Lung (tissue), 11 donors: ENCODE measurements at regions not wholly inside any gene's neighbourhood (a gene's known extent, or its start where the extent isn't known, plus 50 kb on each side); places are given as distances from the start of the nearest gene placed in this dataset.

Experiments
- ATAC-seq: fragments of 200-7000 bp; cut with Tn5 transposase; one replicate; pipeline ENCODE4 v1.9.1; 2020; ENCODE audit warnings: moderate number of reproducible peaks; ENCODE audit not compliant: insufficient read depth, low FRiP score
- DNase-seq, 3 donors: peaks; one replicate each; pipeline ENCODE4 v3.0.0-alpha.2; 2013 to 2017
- H3K27ac ChIP-seq, 2 donors: one replicate each; pipeline ENCODE4 v1.5.1; 2013; ENCODE audit warnings: mild to moderate bottlenecking in 2 of 2, moderate library complexity in 2 of 2, control low read depth in 1 of 2, inconsistent platforms in 1 of 2, low read depth in 1 of 2, low read length in 1 of 2
- H3K27me3 ChIP-seq, 3 donors: one replicate each; pipeline ENCODE4 v1.5.1; 2013; ENCODE audit warnings: low read length in 2 of 3; ENCODE audit not compliant: control insufficient read depth in 3 of 3, insufficient read depth in 3 of 3
- H3K36me3 ChIP-seq, 4 donors: one replicate each; pipeline ENCODE4 v1.5.1; 2013; ENCODE audit warnings: low read length in 4 of 4, mild to moderate bottlenecking in 1 of 4, moderate library complexity in 1 of 4; ENCODE audit not compliant: control insufficient read depth in 4 of 4, insufficient read depth in 4 of 4
- H3K4me1 ChIP-seq, 5 donors: one replicate each; pipeline ENCODE4 v1.5.1; 2013; ENCODE audit warnings: low read length in 5 of 5, mild to moderate bottlenecking in 2 of 5, moderate library complexity in 1 of 5; ENCODE audit not compliant: control insufficient read depth in 5 of 5, insufficient read depth in 5 of 5
- H3K4me3 ChIP-seq: one replicate; pipeline ENCODE4 v1.5.1; 2013; ENCODE audit warnings: mild to moderate bottlenecking, control low read depth, moderate library complexity
- H3K9ac ChIP-seq, 2 donors: one replicate each; pipeline ENCODE4 v1.5.1; 2013; ENCODE audit warnings: low read length in 2 of 2, control low read depth in 1 of 2; ENCODE audit not compliant: insufficient read depth in 1 of 2
- H3K9me3 ChIP-seq, 4 donors: one replicate each; pipeline ENCODE4 v1.5.1; 2013; ENCODE audit warnings: low read length in 3 of 4, mild to moderate bottlenecking in 1 of 4, moderate library complexity in 1 of 4; ENCODE audit not compliant: control insufficient read depth in 4 of 4, insufficient read depth in 3 of 4
- CTCF ChIP-seq: IDR thresholded peaks from 2 replicates; pipeline ENCODE4 v1.5.1; 2012; ENCODE audit warnings: mild to moderate bottlenecking; ENCODE audit errors: control extremely low read depth, extremely low read depth
- WGBS, 2 donors: extraction: QIAGEN DNeasy Blood & Tissue Kit; methylation state at CpG; one replicate each; pipeline ENCODE4 v1.1.7; 2013; 5-methylcytosine and 5-hydroxymethylcytosine counted together
- donor health status: control.
- donor health status: control.
- donor health status: Bipolar disorder and iron deficiency.
- donor health status: healthy.
- donor health status: DM: yes; HTN: yes; CAD: no.

- Histone ChIP-seq H3K27ac (no peak overlapping the region), H3K4me1 (no peaks in the 10 kb centered on the region), H3K9ac (no peak overlapping the region), H3K36me3 (no peaks in the 10 kb centered on the region), H3K9me3 (no peaks in the 10 kb centered on the region), H3K27me3 (peaks cover 0 to 3% (median 0%) of the 10 kb centered on the region in 3 donors), H3K4me3 (no peak overlapping the region)
- DNase-seq: no peak
- ATAC-seq: no peak
- 52 to 66% methylated on average over 6 of the region's 6 CpGs for WGBS, 2 donors
- no peak for TF ChIP-seq CTCF
Observed at GRCh38 chr5:5882706-5883105, 460.2 kb downstream of the ICE1 start.

- Histone ChIP-seq H3K4me3 (no peak overlapping the region), H3K27ac (no peak overlapping the region), H3K9me3 (no peaks in the 10 kb centered on the region), H3K27me3 (peaks cover 0 to 3% (median 0%) of the 10 kb centered on the region in 3 donors), H3K4me1 (no peaks in the 10 kb centered on the region), H3K36me3 (no peaks in the 10 kb centered on the region), H3K9ac (no peak overlapping the region)
- TF ChIP-seq CTCF: no peak
- ATAC-seq: no peak
- WGBS, 2 donors: 49 to 50% methylated on average over 5 of the region's 5 CpGs
- no peak for DNase-seq
Observed at GRCh38 chr5:5881294-5881693, 458.8 kb downstream of the ICE1 start.

GRCh38 chr5:5880077-5880763 lies 457.7 kb downstream of the ICE1 start:
- Histone ChIP-seq H3K9ac (no peak overlapping the region), H3K27me3 (peaks cover 0 to 3% (median 0%) of the 10 kb centered on the region in 3 donors), H3K9me3 (no peaks in the 10 kb centered on the region), H3K36me3 (no peaks in the 10 kb centered on the region), H3K27ac (no peak overlapping the region), H3K4me1 (no peaks in the 10 kb centered on the region), H3K4me3 (no peak overlapping the region)
- DNase-seq (no peak), ATAC-seq (no peak)
- TF ChIP-seq CTCF: no peak
- WGBS, 2 donors: 90 to 93% methylated on average over 9 of the region's 9 CpGs

GRCh38 chr5:5857396-5857795 lies 434.9 kb downstream of the ICE1 start:
- 85 to 91% methylated on average over 4 of the region's 4 CpGs for WGBS, 2 donors
- ATAC-seq: no peak
- no peak for DNase-seq

More at GRCh38 chr5:5857396-5857795, 434.9 kb downstream of the ICE1 start:
- no peak for TF ChIP-seq CTCF
- H3K9ac ChIP-seq: no peak overlapping the region
- no peak overlapping the region for H3K27ac ChIP-seq
- no peaks in the 10 kb centered on the region for H3K27me3 ChIP-seq
- no peak overlapping the region for H3K4me3 ChIP-seq
- H3K4me1 ChIP-seq: no peaks in the 10 kb centered on the region
- H3K9me3 ChIP-seq: peaks cover 0 to 2% (median 0%) of the 10 kb centered on the region in 4 donors
- no peaks in the 10 kb centered on the region for H3K36me3 ChIP-seq
